DOHH2 (cell line): ENCODE measurements at regions not wholly inside any gene's neighbourhood (a gene's known extent, or its start where the extent isn't known, plus 50 kb on each side); places are given as distances from the start of the nearest gene placed in this dataset.

ENCODE experiments used
- EZH2phosphoT487 ChIP-seq: fragments of 200-600 bp; sonication (generic); IDR thresholded peaks from 2 replicates; pipeline ENCODE4 v1.6.1; 2017; ENCODE audit warnings: borderline replicate concordance, mild to moderate bottlenecking, antibody characterized with exemption, low read length, moderate library complexity, mixed read lengths
- TF ChIP-seq, protein P1 (sequence below): fragments of 200-600 bp; sonication (generic); IDR thresholded peaks from one replicate; pipeline ENCODE4 v1.5.1; 2014; ENCODE audit warnings: antibody characterized with exemption, mild to moderate bottlenecking, low read depth, low read length; ENCODE audit not compliant: poor library complexity, severe bottlenecking

GRCh38 chr9:135320943-135321342 is 158.6 kb upstream of the PPP1R26 start:
- TF ChIP-seq, protein P1, sequence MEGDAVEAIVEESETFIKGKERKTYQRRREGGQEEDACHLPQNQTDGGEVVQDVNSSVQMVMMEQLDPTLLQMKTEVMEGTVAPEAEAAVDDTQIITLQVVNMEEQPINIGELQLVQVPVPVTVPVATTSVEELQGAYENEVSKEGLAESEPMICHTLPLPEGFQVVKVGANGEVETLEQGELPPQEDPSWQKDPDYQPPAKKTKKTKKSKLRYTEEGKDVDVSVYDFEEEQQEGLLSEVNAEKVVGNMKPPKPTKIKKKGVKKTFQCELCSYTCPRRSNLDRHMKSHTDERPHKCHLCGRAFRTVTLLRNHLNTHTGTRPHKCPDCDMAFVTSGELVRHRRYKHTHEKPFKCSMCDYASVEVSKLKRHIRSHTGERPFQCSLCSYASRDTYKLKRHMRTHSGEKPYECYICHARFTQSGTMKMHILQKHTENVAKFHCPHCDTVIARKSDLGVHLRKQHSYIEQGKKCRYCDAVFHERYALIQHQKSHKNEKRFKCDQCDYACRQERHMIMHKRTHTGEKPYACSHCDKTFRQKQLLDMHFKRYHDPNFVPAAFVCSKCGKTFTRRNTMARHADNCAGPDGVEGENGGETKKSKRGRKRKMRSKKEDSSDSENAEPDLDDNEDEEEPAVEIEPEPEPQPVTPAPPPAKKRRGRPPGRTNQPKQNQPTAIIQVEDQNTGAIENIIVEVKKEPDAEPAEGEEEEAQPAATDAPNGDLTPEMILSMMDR = no peak
- TF ChIP-seq EZH2phosphoT487 = no peak
